Naive thymus-derived CD4-positive, alpha-beta T cell (primary cell): ENCODE measurements at regions not wholly inside any gene's neighbourhood (a gene's known extent, or its start where the extent isn't known, plus 50 kb on each side); places are given as distances from the start of the nearest gene placed in this dataset.

ENCODE experiments used
- ATAC-seq: fragments of 150-1000 bp; cut with Tn5 transposase; 2 replicates; pipeline ENCODE4 v1.10.0; 2021; ENCODE audit warnings: mild to moderate bottlenecking, moderate library complexity
- CTCF ChIA-PET: fragments of 350-600 bp; sonication (Branson Sonifier 250); formaldehyde crosslinking; loops from one replicate; lab custom pipeline; 2021; ENCODE audit warnings: antibody characterized with exemption; lab: Charles Lee
- POLR2A ChIA-PET: fragments of 350-600 bp; sonication (Branson Sonifier 250); formaldehyde crosslinking; loops from one replicate; lab custom pipeline; 2021; ENCODE audit warnings: antibody characterized with exemption, inconsistent platforms; lab: Charles Lee
- DNase-seq, 9 donors: peaks; one replicate each; pipeline versions ENCODE4 v3.0.0 to v3.0.0-alpha.2; 2020 to 2022; ENCODE audit warnings: mixed read lengths in 1 of 9
- H3K27ac ChIP-seq: one replicate; pipeline ENCODE4 v1.7.0; 2013; ENCODE audit warnings: mild to moderate bottlenecking, low read depth, low read length, moderate library complexity
- H3K27me3 ChIP-seq, 2 donors: one replicate each; pipeline ENCODE4 v1.7.0; 2013; ENCODE audit warnings: low read length in 2 of 2, mild to moderate bottlenecking in 2 of 2, moderate library complexity in 2 of 2; ENCODE audit not compliant: control insufficient read depth in 2 of 2, insufficient read depth in 2 of 2
- H3K36me3 ChIP-seq, 3 experiments: 1 replicate in 2 of 3; 2 replicates in 1 of 3; pipeline ENCODE4 v1.7.0; 2013; ENCODE audit warnings: low read length in 3 of 3, mild to moderate bottlenecking in 3 of 3, moderate library complexity in 1 of 3; ENCODE audit not compliant: insufficient read depth in 3 of 3, control insufficient read depth in 2 of 3
- H3K4me1 ChIP-seq, 2 donors: one replicate each; pipeline ENCODE4 v1.7.0; 2013; ENCODE audit warnings: low read length in 2 of 2, mild to moderate bottlenecking in 2 of 2, moderate library complexity in 1 of 2; ENCODE audit not compliant: control insufficient read depth in 2 of 2, insufficient read depth in 2 of 2
- H3K4me3 ChIP-seq: 2 replicates; pipeline ENCODE4 v1.7.0; 2013; ENCODE audit warnings: mild to moderate bottlenecking, low read length
- H3K9me3 ChIP-seq, 3 experiments: 1 replicate in 2 of 3; 2 replicates in 1 of 3; pipeline ENCODE4 v1.7.0; 2013; ENCODE audit warnings: low read length in 3 of 3; ENCODE audit not compliant: control insufficient read depth in 2 of 3
- H3K27ac Mint-ChIP-seq, 9 donors: one replicate each; pipeline ENCODE4 v1.8.0; 2020 to 2022; ENCODE audit warnings: mixed read lengths in 9 of 9, mild to moderate bottlenecking in 8 of 9, moderate library complexity in 5 of 9, inconsistent platforms in 2 of 9
- H3K27me3 Mint-ChIP-seq, 5 donors: one replicate each; pipeline ENCODE4 v1.8.0; 2021 to 2022; ENCODE audit warnings: mixed read lengths in 5 of 5, mild to moderate bottlenecking in 1 of 5
- H3K36me3 Mint-ChIP-seq, 5 donors: one replicate each; pipeline ENCODE4 v1.8.0; 2020 to 2022; ENCODE audit warnings: mixed read lengths in 5 of 5, mild to moderate bottlenecking in 3 of 5, inconsistent platforms in 1 of 5
- H3K4me1 Mint-ChIP-seq, 7 donors: one replicate each; pipeline ENCODE4 v1.8.0; 2020 to 2022; ENCODE audit warnings: mixed read lengths in 7 of 7, mild to moderate bottlenecking in 3 of 7, inconsistent platforms in 1 of 7
- H3K4me3 Mint-ChIP-seq, 10 donors: one replicate each; pipeline ENCODE4 v1.8.0; 2020 to 2022; ENCODE audit warnings: mild to moderate bottlenecking in 10 of 10, mixed read lengths in 10 of 10, moderate library complexity in 6 of 10, inconsistent platforms in 2 of 10
- H3K9me3 Mint-ChIP-seq, 11 donors: one replicate each; pipeline ENCODE4 v1.8.0; 2020 to 2022; ENCODE audit warnings: mixed read lengths in 11 of 11, mild to moderate bottlenecking in 4 of 11, inconsistent platforms in 1 of 11, moderate library complexity in 1 of 11
- intact Hi-C, 2 donors: fragments of 100-400 bp; cut with micrococcal nuclease; formaldehyde crosslinking; loops; one replicate each; pipeline ENCODE4 v1.15.1; 2023

- no peak overlapping the region for H3K4me3 Mint-ChIP-seq
- Histone ChIP-seq H3K4me1 (no peaks in the 10 kb centered on the region), H3K9me3 (no peaks in the 10 kb centered on the region), H3K27me3 (no peaks in the 10 kb centered on the region), H3K27ac (no peak overlapping the region), H3K4me3 (no peak overlapping the region), H3K36me3 (no peaks in the 10 kb centered on the region)
- no peak for DNase-seq
- no peaks in the 10 kb centered on the region for H3K4me1 Mint-ChIP-seq
- no peaks in the 10 kb centered on the region for H3K36me3 Mint-ChIP-seq
- no peak for ATAC-seq
- no peak overlapping the region for H3K27ac Mint-ChIP-seq
- intact Hi-C loops = no loop called here
- ChIA-PET CTCF (no interaction called here), POLR2A (no interaction called here)
- H3K9me3 Mint-ChIP-seq = peaks cover 0 to 4% (median 0%) of the 10 kb centered on the region in 11 donors
- no peaks in the 10 kb centered on the region for H3K27me3 Mint-ChIP-seq
Observed at GRCh38 chr18:43574974-43575373, 297.7 kb upstream of the SYT4 start.

GRCh38 chr18:43578211-43578610, 300.9 kb upstream of the SYT4 start:
- ATAC-seq = no peak
- intact Hi-C loops = no loop called here
- H3K4me1 Mint-ChIP-seq = no peaks in the 10 kb centered on the region
- no peaks in the 10 kb centered on the region for H3K9me3 ChIP-seq
- H3K4me3 ChIP-seq = no peak overlapping the region
- no peak for DNase-seq
- H3K4me1 ChIP-seq = no peaks in the 10 kb centered on the region
- H3K27ac ChIP-seq = no peak overlapping the region
- CTCF ChIA-PET = interaction anchor here (0.7 kb wide), 1 partner anchor 169 kb away, joined by 3 read pairs; no protein-coding TSS in a partner anchor
- POLR2A ChIA-PET = no interaction called here
- H3K27ac Mint-ChIP-seq = no peak overlapping the region
- H3K36me3 ChIP-seq = no peaks in the 10 kb centered on the region
- no peak overlapping the region for H3K4me3 Mint-ChIP-seq
- H3K27me3 Mint-ChIP-seq = no peaks in the 10 kb centered on the region
- no peaks in the 10 kb centered on the region for H3K27me3 ChIP-seq
- H3K9me3 Mint-ChIP-seq = peaks cover 0 to 4% (median 0%) of the 10 kb centered on the region in 11 donors
- H3K36me3 Mint-ChIP-seq = no peaks in the 10 kb centered on the region

GRCh38 chr18:43578706-43579105, 301.4 kb upstream of the SYT4 start:
- no peaks in the 10 kb centered on the region for H3K27me3 ChIP-seq
- no peak overlapping the region for H3K4me3 ChIP-seq
- ChIA-PET CTCF (no interaction called here), POLR2A (no interaction called here)
- DNase-seq (no peak), ATAC-seq (no peak)
- H3K27ac Mint-ChIP-seq = no peak overlapping the region
- no peaks in the 10 kb centered on the region for H3K4me1 Mint-ChIP-seq
- H3K4me1 ChIP-seq = no peaks in the 10 kb centered on the region
- no peaks in the 10 kb centered on the region for H3K36me3 Mint-ChIP-seq
- intact Hi-C loops = no loop called here
- no peaks in the 10 kb centered on the region for H3K36me3 ChIP-seq
- no peaks in the 10 kb centered on the region for H3K9me3 ChIP-seq
- H3K27ac ChIP-seq = no peak overlapping the region
- H3K4me3 Mint-ChIP-seq = no peak overlapping the region
- H3K9me3 Mint-ChIP-seq = peaks cover 0 to 4% (median 0%) of the 10 kb centered on the region in 11 donors
- H3K27me3 Mint-ChIP-seq = no peaks in the 10 kb centered on the region

GRCh38 chr18:43581936-43582519, 304.7 kb upstream of the SYT4 start:
- Mint-ChIP-seq H3K27me3 (no peaks in the 10 kb centered on the region), H3K4me1 (no peaks in the 10 kb centered on the region), H3K4me3 (no peak overlapping the region), H3K27ac (no peak overlapping the region), H3K9me3 (peaks cover 0 to 7% (median 0%) of the 10 kb centered on the region in 11 donors), H3K36me3 (no peaks in the 10 kb centered on the region)
- Histone ChIP-seq H3K27ac (no peak overlapping the region), H3K36me3 (no peaks in the 10 kb centered on the region), H3K4me1 (no peaks in the 10 kb centered on the region), H3K27me3 (no peaks in the 10 kb centered on the region), H3K9me3 (no peaks in the 10 kb centered on the region), H3K4me3 (no peak overlapping the region)
- intact Hi-C loops = loop anchor here in 1 of 2 donors (10.0 kb wide), 1 partner anchor 1527 kb away; no protein-coding TSS in a partner anchor
- ATAC-seq (no peak), DNase-seq (no peak)
- CTCF ChIA-PET = interaction anchor here (2.0 kb wide), 1 partner anchor 10 kb away, joined by 4 read pairs; no protein-coding TSS in a partner anchor
- POLR2A ChIA-PET = no interaction called here

GRCh38 chr18:43587538-43588153, 310.4 kb upstream of the SYT4 start:
- H3K4me1 ChIP-seq = no peaks in the 10 kb centered on the region
- Mint-ChIP-seq H3K9me3 (peaks cover 0 to 4% (median 0%) of the 10 kb centered on the region in 11 donors), H3K27ac (no peak overlapping the region), H3K4me1 (no peaks in the 10 kb centered on the region), H3K27me3 (no peaks in the 10 kb centered on the region), H3K36me3 (no peaks in the 10 kb centered on the region), H3K4me3 (no peak overlapping the region)
- DNase-seq (no peak), ATAC-seq (no peak)
- ChIA-PET POLR2A (no interaction called here), CTCF (interaction anchor here (0.8 to 0.9 kb wide), 2 partner anchors 26 to 1475 kb away, joined by 3 to 4 read pairs; no protein-coding TSS in a partner anchor)
- no peaks in the 10 kb centered on the region for H3K27me3 ChIP-seq
- no peaks in the 10 kb centered on the region for H3K36me3 ChIP-seq
- no peak overlapping the region for H3K4me3 ChIP-seq
- intact Hi-C loops = loop anchor here in 1 of 2 donors (10.0 kb wide), 1 partner anchor 1533 kb away; no protein-coding TSS in a partner anchor
- H3K9me3 ChIP-seq = no peaks in the 10 kb centered on the region
- H3K27ac ChIP-seq = no peak overlapping the region

- no peak for DNase-seq
- H3K27ac ChIP-seq = no peak overlapping the region
- H3K4me3 Mint-ChIP-seq = no peak overlapping the region
- no peak overlapping the region for H3K4me3 ChIP-seq
- intact Hi-C loops = loop anchor here in 1 of 2 donors (10.0 kb wide), 1 partner anchor 1534 kb away; no protein-coding TSS in a partner anchor
- no peaks in the 10 kb centered on the region for H3K4me1 ChIP-seq
- no peaks in the 10 kb centered on the region for H3K9me3 ChIP-seq
- no peaks in the 10 kb centered on the region for H3K36me3 Mint-ChIP-seq
- peaks cover 0 to 4% (median 0%) of the 10 kb centered on the region in 11 donors for H3K9me3 Mint-ChIP-seq
- POLR2A ChIA-PET = no interaction called here
- no peak overlapping the region for H3K27ac Mint-ChIP-seq
- no peaks in the 10 kb centered on the region for H3K27me3 Mint-ChIP-seq
- no peaks in the 10 kb centered on the region for H3K36me3 ChIP-seq
- no peak for ATAC-seq
- no peaks in the 10 kb centered on the region for H3K4me1 Mint-ChIP-seq
- H3K27me3 ChIP-seq = no peaks in the 10 kb centered on the region
- CTCF ChIA-PET = no interaction called here
Observed at GRCh38 chr18:43588838-43589237, 311.5 kb upstream of the SYT4 start.
